ENCODE measurements at regions not wholly inside any gene's neighbourhood (a gene's known extent, or its start where the extent isn't known, plus 50 kb on each side); places are given as distances from the start of the nearest gene placed in this dataset.

DNA sequence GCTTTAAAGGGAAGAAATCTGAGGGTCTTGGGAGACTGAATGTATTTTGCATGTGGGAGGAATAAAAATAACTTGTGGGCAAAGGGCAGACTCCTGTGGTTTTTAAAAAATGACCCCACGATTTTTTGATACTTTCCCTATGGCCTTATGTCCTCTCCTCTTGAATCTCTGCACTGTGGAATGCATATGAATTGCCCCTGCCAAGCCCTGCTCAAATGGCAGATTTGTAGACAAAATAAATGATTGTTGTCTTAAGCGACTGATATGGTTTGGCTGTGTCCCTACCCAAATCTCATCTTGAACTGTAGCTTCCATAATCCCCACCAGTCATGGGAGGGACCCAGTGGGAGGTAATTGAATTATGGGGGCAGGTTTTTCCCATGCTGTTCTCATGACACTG is 223.8 kb downstream of the DACT1 start:
- FAIRE-seq: no peak

DNA sequence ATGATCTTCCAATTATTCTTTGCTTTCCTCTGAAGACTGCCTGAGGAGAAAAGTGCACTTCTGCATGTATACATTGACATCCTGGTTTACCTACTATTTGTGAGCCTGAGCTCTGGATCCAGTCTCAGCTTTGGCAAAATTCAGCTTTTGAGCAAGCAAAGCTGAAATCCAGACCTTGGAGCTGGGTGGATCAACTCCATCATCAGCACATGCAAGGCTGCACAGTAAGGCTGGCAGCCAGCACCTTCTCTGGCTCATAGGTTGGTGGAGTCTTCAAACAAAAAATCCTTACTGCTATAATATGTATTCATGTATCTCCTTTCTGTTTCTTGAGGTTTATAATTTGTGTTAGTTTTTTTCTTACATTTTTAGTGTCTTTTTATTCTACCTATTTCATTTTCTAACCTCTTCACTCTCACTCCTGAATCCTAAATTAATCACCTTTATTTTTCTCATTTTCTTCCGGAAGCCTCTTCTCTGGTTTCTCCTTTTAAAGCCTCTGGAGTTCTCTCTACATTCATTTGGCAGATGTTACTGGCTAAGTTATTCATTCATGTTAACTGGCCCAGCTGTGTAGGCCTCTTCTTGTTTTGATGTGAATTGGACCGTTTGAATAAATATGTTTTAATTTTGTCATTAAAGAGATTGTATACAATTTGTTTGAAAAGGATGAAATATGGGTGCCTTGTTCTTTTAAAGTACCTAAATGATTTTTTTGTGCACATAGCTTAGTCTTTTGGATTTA is 224.8 kb downstream of the DACT1 start:
- no peak for FAIRE-seq

GRCh38 chr14:58863661-58864345 is 226.0 kb downstream of the DACT1 start:
- no peak for FAIRE-seq

DNA sequence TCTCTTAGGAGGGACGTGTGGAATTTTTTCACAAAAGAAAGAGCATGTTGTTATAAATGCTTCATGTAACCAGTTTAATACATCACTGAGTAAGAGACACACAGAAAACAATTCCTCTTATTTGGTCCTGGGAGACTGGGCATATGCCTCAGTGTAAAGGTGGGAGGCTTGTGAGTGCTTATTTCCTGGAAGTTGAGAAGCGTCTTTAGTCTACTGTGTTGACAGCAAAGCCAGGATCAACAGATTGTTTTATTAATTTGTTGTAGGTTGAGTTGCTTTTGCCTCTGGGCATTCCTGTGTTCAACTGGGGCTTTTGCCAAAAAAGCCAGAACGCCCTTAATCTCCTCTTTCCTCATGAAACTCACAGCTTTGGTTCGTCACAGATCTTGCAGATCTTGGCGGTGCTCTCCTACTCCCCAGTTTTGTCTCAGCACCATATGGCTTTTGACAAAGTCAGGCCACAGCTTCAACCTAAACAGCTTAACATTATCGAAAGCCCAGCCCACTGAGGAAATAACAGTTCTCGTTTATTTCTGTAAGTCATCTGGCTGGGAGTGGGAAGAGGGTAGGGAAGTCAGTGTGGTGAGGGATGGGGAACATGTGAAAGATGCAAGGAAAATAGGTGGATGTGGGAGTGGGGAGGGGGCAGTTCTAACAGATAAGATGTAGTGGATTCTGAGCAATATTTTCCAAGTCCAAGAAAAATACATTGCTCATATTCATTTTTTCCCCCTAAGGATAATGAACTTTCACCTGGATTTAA is 227.2 kb downstream of the DACT1 start:
- FAIRE-seq: no peak

GRCh38 chr14:58865514-58866281 is 227.9 kb downstream of the DACT1 start:
- FAIRE-seq: no peak

GRCh38 chr14:58866391-58866790 is 228.6 kb downstream of the DACT1 start:
- no peak for FAIRE-seq

- no peak for FAIRE-seq
Observed at GRCh38 chr14:58870961-58871360, 233.2 kb downstream of the DACT1 start.

DNA sequence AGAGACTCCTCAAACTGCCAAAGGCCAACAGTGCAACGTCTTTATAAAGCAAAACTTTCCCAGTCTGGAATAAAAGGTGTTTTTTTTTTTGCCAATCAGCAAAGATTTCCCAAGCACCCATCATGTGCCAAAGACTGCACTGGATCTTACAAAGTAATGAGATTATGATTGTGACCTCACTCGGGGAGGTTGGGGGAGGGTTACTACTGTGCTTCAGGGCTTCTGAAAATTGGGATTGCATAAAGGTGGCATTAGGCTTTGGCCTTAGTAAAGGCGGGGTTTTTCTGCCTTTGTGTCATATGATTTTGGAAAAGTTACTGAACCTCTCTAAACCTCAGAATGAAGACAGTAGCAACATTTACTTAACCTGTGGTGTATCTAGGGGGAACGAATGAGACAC is 233.8 kb downstream of the DACT1 start:
- FAIRE-seq: no peak

DNA sequence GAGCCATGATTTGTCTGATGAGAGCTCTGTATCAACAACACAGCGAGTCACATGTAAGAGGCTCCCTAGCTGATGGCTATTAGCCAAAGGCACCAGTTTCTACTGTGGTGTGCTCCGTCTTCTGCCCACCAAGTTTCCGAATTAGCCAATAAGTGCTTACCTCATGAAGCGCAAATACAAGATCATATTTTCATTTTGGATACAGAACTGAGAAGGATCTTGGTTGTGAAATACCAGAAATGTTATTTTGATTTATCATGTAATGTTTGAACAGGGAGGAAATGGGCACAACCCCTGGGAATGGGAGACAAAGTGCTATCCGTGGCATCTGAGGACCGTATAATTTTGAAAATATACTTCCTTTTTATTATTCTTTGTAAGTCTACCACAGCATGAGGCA is 234.3 kb downstream of the DACT1 start:
- no peak for FAIRE-seq

- no peak for FAIRE-seq
Observed at GRCh38 chr14:58873228-58873953, 235.6 kb downstream of the DACT1 start.

DNA sequence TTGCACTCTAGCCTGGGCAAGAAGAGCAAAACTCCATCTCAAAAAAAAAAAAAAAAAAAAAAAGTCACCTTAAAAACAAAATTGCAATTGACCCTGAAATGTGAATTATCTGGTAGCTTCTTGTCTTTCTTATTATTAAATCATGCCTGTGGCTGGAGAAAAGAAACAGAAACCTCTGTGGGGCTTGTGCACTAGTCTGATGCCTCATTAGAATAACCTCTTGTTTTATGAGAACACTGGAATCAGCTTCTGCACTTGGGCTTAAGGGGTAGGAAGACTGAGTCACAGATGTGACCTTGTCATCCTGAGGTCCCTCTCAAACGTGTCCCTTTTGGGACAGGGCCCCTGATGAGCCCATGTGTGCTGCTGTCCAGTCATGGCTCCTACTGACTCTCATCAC is 237.9 kb downstream of the DACT1 start:
- FAIRE-seq: no peak

GRCh38 chr14:58876608-58877007 is 238.8 kb downstream of the DACT1 start:
- no peak for FAIRE-seq

- no peak for FAIRE-seq
Observed at GRCh38 chr14:58878439-58879139, 240.8 kb downstream of the DACT1 start.

- FAIRE-seq: no peak
Observed at GRCh38 chr14:58881433-58881832, 243.7 kb downstream of the DACT1 start.

GRCh38 chr14:58882577-58883018 is 244.8 kb downstream of the DACT1 start:
- no peak for FAIRE-seq

DNA sequence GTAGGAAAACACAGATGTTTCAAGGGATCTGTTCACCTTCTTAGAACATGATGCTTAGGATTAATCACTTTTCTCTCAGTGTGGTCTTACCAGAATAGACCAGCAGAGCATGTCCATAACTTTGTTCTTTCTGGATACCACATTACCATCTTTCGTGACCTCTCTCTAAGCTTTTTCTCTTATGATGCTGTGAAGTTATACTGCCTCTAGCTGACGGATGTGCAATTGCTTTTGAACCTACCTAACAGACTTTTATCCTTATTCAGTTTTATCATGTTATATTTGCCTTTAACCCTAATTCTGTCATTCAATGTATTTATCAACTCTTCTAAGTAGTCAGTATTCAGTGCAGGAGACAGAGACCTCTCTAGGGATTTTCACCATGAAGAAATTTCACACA is 246.7 kb downstream of the DACT1 start:
- no peak for FAIRE-seq

- no peak for FAIRE-seq
Observed at GRCh38 chr14:58887931-58888330, 250.2 kb downstream of the DACT1 start.

GRCh38 chr14:58898655-58899316 is 261.0 kb downstream of the DACT1 start:
- no peak for FAIRE-seq

- FAIRE-seq: no peak
Observed at GRCh38 chr14:58899317-58899713, 261.6 kb downstream of the DACT1 start.

DNA sequence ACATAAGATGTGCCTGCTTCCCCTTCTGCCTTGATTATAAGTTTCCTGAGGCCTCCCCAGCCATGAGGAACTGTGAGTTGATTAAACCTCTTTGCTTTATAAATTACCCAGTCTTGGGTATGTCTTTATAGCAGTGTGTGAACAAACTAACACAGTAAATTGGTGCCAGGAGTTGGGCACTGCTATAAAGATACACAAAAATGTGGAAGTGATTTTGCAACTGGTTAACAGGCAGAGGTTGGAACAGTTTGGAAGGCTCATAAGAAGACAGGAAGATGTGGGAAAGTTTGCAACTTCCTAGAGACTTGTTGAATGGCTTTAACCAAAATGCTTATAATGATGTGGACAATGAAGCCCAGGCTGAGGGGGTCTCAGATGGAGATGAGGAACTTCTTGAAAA is 264.1 kb downstream of the DACT1 start:
- no peak for FAIRE-seq

- no peak for FAIRE-seq
Observed at GRCh38 chr14:58904776-58905175, 267.0 kb downstream of the DACT1 start.
